ENCODE measurements at regions not wholly inside any gene's neighbourhood (a gene's known extent, or its start where the extent isn't known, plus 50 kb on each side); places are given as distances from the start of the nearest gene placed in this dataset.
"Not testable (repeated sequence)": the region's sequence is repeated elsewhere in the genome, so short reads cannot be mapped to it uniquely, and the experiment has no call there.

GRCh38 chr7:25469669-25470068 is 241.4 kb upstream of the NPVF start:
- H3K4me1 ChIP-seq (ENCODE audit: insufficient read depth), result no peaks in the 10 kb centered on the region
- no peak for TF ChIP-seq POLR2A (IDR thresholded peaks at IDR 0.05)
- no peak for TF ChIP-seq EP300 (IDR thresholded peaks at IDR 0.05)
- TF ChIP-seq CTCF (IDR thresholded peaks at IDR 0.05), result no peak
- H3K27me3 ChIP-seq, result no peaks in the 10 kb centered on the region
- no peaks in the 10 kb centered on the region for H3K9me3 ChIP-seq
- no peak overlapping the region for H3K27ac ChIP-seq
- no peaks in the 10 kb centered on the region for H3K36me3 ChIP-seq
- intact Hi-C loops (cut with DNase I), result no loop called here
- H3K4me3 ChIP-seq, result no peak overlapping the region
- DNase-seq, result no peak
- 94 to 97% (median 95%) methylated on average over 6 of the region's 6 CpGs for WGBS, 3 donors

GRCh38 chr7:25476863-25477499 is 248.7 kb upstream of the NPVF start:
- DNase-seq, result no peak
- intact Hi-C loops (cut with DNase I), result no loop called here
- H3K4me3 ChIP-seq, result no peak overlapping the region
- no peak overlapping the region for H3K27ac ChIP-seq
- TF ChIP-seq POLR2A (IDR thresholded peaks at IDR 0.05), result no peak
- no peak for TF ChIP-seq CTCF (IDR thresholded peaks at IDR 0.05)
- TF ChIP-seq EP300 (IDR thresholded peaks at IDR 0.05), result no peak
- H3K9me3 ChIP-seq, result no peaks in the 10 kb centered on the region
- H3K36me3 ChIP-seq, result no peaks in the 10 kb centered on the region
- no peaks in the 10 kb centered on the region for H3K4me1 ChIP-seq (ENCODE audit: insufficient read depth)
- WGBS, 3 donors, result 88 to 94% (median 91%) methylated on average over 9 of the region's 9 CpGs
- H3K27me3 ChIP-seq, result no peaks in the 10 kb centered on the region

- H3K36me3 ChIP-seq; DNase-seq; intact Hi-C loops (cut with DNase I); H3K27ac ChIP-seq; H3K4me3 ChIP-seq; H3K27me3 ChIP-seq; H3K4me1 ChIP-seq (ENCODE audit: insufficient read depth); H3K9me3 ChIP-seq: not testable (repeated sequence)
Observed at GRCh38 chr7:25478221-25478620, 249.9 kb upstream of the NPVF start.

GRCh38 chr7:25478925-25479324 is 250.6 kb upstream of the NPVF start:
- TF ChIP-seq POLR2A (IDR thresholded peaks at IDR 0.05) (no peak), EP300 (IDR thresholded peaks at IDR 0.05) (no peak), CTCF (IDR thresholded peaks at IDR 0.05) (no peak)
- Histone ChIP-seq H3K4me3 (no peak overlapping the region), H3K36me3 (no peaks in the 10 kb centered on the region), H3K4me1 (ENCODE audit: insufficient read depth) (no peaks in the 10 kb centered on the region), H3K27me3 (no peaks in the 10 kb centered on the region), H3K27ac (no peak overlapping the region), H3K9me3 (no peaks in the 10 kb centered on the region)
- intact Hi-C loops (cut with DNase I), result no loop called here
- no peak for DNase-seq
- 18 to 33% (median 33%) methylated on average over 2 of the region's 2 CpGs for WGBS, 3 donors

- no peaks in the 10 kb centered on the region for H3K4me1 ChIP-seq (ENCODE audit: insufficient read depth)
- intact Hi-C loops (cut with DNase I), result no loop called here
- no peaks in the 10 kb centered on the region for H3K27me3 ChIP-seq
- no peak overlapping the region for H3K4me3 ChIP-seq
- TF ChIP-seq POLR2A (IDR thresholded peaks at IDR 0.05), result no peak
- TF ChIP-seq CTCF (IDR thresholded peaks at IDR 0.05), result no peak
- no peak for TF ChIP-seq EP300 (IDR thresholded peaks at IDR 0.05)
- DNase-seq, result no peak
- H3K27ac ChIP-seq, result no peak overlapping the region
- H3K9me3 ChIP-seq, result no peaks in the 10 kb centered on the region
- no peaks in the 10 kb centered on the region for H3K36me3 ChIP-seq
Observed at GRCh38 chr7:25481891-25482290, 253.6 kb upstream of the NPVF start.
